ENCODE measurements at regions not wholly inside any gene's neighbourhood (a gene's known extent, or its start where the extent isn't known, plus 50 kb on each side); places are given as distances from the start of the nearest gene placed in this dataset.

DNA sequence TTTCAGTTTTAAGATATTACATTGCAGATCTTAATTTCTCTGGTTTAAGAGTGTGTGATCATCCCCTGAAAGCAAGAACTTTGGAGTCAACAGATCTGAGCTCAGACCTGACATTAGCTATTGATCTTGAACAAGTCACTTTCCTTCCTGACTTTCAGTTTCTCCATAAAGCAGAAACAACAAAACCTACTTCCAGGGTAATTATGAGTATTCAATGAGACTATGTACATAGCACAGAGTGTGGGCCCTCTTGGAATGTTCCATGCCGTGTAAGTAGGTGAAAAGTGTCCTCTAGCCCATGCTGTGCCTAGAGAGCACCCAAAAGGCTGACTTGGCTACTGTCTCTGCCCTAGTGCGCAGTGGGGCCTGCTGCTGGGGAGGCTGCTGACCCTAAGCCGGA lies 188.0 kb upstream of the RPL34 start:
- no TSS peak for BruUV-seq (replicated peaks)
- Histone ChIP-seq H2AFZ (ENCODE audit: low read length) (no peak overlapping the region), H3K4me1 (ENCODE audit: insufficient read depth, low read length) (no peaks in the 10 kb centered on the region), H3K4me2 (ENCODE audit: low read depth, low read length) (no peak overlapping the region), H3K27me3 (ENCODE audit: control insufficient read depth in 1 of 2, insufficient read depth in 2 of 2, low read length in 2 of 2) (no peaks in the 10 kb centered on the region; a peak in 1 of 5 replicates), H3K9ac (ENCODE audit: insufficient read depth, low read depth, low read length) (no peak overlapping the region), H3K9me3 (ENCODE audit: low read length) (no peaks in the 10 kb centered on the region), H3K27ac (ENCODE audit: extremely low read length, insufficient read depth, low read length) (no peak overlapping the region), H3K79me2 (ENCODE audit: insufficient read depth, low read length) (no peaks in the 10 kb centered on the region), H3K4me3 (replicated peaks in 1 of 3; ENCODE audit: insufficient read depth in 1 of 3, low read depth in 2 of 3, low read length in 3 of 3) (no peak overlapping the region), H3K36me3 (replicated peaks in 1 of 2; ENCODE audit: control insufficient read depth in 1 of 2, insufficient read depth in 2 of 2, low read length in 2 of 2) (no peaks in the 10 kb centered on the region), H4K20me1 (ENCODE audit: insufficient read depth, low read length) (no peaks in the 10 kb centered on the region)
- intact Hi-C loops (cut with micrococcal nuclease; ENCODE audit: unreplicated experiment) (no loop called here), in situ Hi-C loops (cut with HindIII; ENCODE audit: extremely low pct_ligation_motif_present, low pct_unique_long_range_greater_than_20kb) (no loop called here)
- ChIA-PET CTCF (ENCODE audit: low intra/inter-chr PET ratio, low total read pairs) (no interaction called here), POLR2A (no interaction called here)
- no peak for TF ChIP-seq HMGA1 (CRISPR knock-in tag; conservative IDR thresholded peaks at IDR 0.05)
- no peak for TF ChIP-seq MAFG (CRISPR knock-in tag; IDR thresholded peaks at IDR 0.05)
- TF ChIP-seq MATR3 (CRISPR knock-in tag; IDR thresholded peaks at IDR 0.05), result no peak
- TF ChIP-seq ZFP90 (CRISPR knock-in tag; IDR thresholded peaks at IDR 0.05; ENCODE audit: borderline replicate concordance), result no peak
- FAIRE-seq (no peak), ATAC-seq (no peak), DNase-seq (ENCODE audit: low spot score) (no peak)
- 39% methylated on average over 3 of the region's 3 CpGs for WGBS (ENCODE audit: low lambda C conversion rate)

DNA sequence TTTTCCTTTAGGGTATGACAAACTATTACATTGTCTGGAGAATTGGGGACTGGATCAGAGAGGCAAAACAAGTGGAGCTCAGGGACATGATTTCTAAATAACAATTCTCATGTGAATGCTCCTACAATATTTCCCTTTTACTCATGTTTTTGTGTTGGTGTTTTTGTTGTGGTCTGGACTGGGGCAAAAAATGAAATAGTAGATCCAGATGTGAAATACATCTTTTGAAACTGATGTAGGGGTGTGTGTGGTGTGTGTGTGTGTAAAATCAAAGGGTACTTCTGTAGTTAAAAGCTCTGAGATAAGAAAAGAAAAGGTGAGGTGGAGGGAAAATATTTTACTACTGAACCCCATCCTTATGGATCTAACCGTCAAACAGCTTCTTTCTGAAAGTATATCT lies 188.4 kb upstream of the RPL34 start:
- no peaks in the 10 kb centered on the region for H4K20me1 ChIP-seq (ENCODE audit: insufficient read depth, low read length)
- H3K4me1 ChIP-seq (ENCODE audit: insufficient read depth, low read length), result no peaks in the 10 kb centered on the region
- H3K36me3 ChIP-seq (replicated peaks in 1 of 2; ENCODE audit: control insufficient read depth in 1 of 2, insufficient read depth in 2 of 2, low read length in 2 of 2), result no peaks in the 10 kb centered on the region
- H3K4me2 ChIP-seq (ENCODE audit: low read depth, low read length), result no peak overlapping the region
- WGBS (ENCODE audit: low lambda C conversion rate), result 0% methylated on average over 1 of the region's 1 CpG
- H3K27ac ChIP-seq (ENCODE audit: extremely low read length, insufficient read depth, low read length), result no peak overlapping the region
- no peak overlapping the region for H2AFZ ChIP-seq (ENCODE audit: low read length)
- in situ Hi-C loops (cut with HindIII; ENCODE audit: extremely low pct_ligation_motif_present, low pct_unique_long_range_greater_than_20kb) (no loop called here), intact Hi-C loops (cut with micrococcal nuclease; ENCODE audit: unreplicated experiment) (no loop called here)
- ChIA-PET POLR2A (no interaction called here), CTCF (ENCODE audit: low intra/inter-chr PET ratio, low total read pairs) (no interaction called here)
- no peak overlapping the region for H3K9ac ChIP-seq (ENCODE audit: insufficient read depth, low read depth, low read length)
- FAIRE-seq, result no peak
- no TSS peak for BruUV-seq (replicated peaks)
- no peaks in the 10 kb centered on the region for H3K9me3 ChIP-seq (ENCODE audit: low read length)
- H3K79me2 ChIP-seq (ENCODE audit: insufficient read depth, low read length), result no peaks in the 10 kb centered on the region
- no peak for DNase-seq (ENCODE audit: low spot score)
- H3K27me3 ChIP-seq (ENCODE audit: control insufficient read depth in 1 of 2, insufficient read depth in 2 of 2, low read length in 2 of 2), result no peaks in the 10 kb centered on the region; a peak in 1 of 5 replicates
- TF ChIP-seq ZNF30 (CRISPR knock-in tag; IDR thresholded peaks at IDR 0.05), result no peak
- TF ChIP-seq SMYD3 (CRISPR knock-in tag; IDR thresholded peaks at IDR 0.05), result no peak
- TF ChIP-seq ZNF530 (CRISPR knock-in tag; IDR thresholded peaks at IDR 0.05; ENCODE audit: low read depth), result no peak
- no peak for TF ChIP-seq CEBPG (CRISPR knock-in tag; IDR thresholded peaks at IDR 0.05)
- no peak for TF ChIP-seq PHB2 (IDR thresholded peaks at IDR 0.05; ENCODE audit: partially characterized antibody)
- TF ChIP-seq, protein P1, sequence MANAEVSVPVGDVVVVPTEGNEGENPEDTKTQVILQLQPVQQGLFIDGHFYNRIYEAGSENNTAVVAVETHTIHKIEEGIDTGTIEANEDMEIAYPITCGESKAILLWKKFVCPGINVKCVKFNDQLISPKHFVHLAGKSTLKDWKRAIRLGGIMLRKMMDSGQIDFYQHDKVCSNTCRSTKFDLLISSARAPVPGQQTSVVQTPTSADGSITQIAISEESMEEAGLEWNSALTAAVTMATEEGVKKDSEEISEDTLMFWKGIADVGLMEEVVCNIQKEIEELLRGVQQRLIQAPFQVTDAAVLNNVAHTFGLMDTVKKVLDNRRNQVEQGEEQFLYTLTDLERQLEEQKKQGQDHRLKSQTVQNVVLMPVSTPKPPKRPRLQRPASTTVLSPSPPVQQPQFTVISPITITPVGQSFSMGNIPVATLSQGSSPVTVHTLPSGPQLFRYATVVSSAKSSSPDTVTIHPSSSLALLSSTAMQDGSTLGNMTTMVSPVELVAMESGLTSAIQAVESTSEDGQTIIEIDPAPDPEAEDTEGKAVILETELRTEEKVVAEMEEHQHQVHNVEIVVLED (CRISPR knock-in tag; IDR thresholded peaks at IDR 0.05; ENCODE audit: borderline replicate concordance), result no peak
- TF ChIP-seq, protein P2, sequence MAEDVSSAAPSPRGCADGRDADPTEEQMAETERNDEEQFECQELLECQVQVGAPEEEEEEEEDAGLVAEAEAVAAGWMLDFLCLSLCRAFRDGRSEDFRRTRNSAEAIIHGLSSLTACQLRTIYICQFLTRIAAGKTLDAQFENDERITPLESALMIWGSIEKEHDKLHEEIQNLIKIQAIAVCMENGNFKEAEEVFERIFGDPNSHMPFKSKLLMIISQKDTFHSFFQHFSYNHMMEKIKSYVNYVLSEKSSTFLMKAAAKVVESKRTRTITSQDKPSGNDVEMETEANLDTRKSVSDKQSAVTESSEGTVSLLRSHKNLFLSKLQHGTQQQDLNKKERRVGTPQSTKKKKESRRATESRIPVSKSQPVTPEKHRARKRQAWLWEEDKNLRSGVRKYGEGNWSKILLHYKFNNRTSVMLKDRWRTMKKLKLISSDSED (CRISPR knock-in tag; IDR thresholded peaks at IDR 0.05), result no peak
- no peak for TF ChIP-seq ARNTL (CRISPR knock-in tag; IDR thresholded peaks at IDR 0.05)
- TF ChIP-seq ZNF180 (CRISPR knock-in tag; IDR thresholded peaks at IDR 0.05; ENCODE audit: borderline replicate concordance, low read depth), result no peak
- no peak for ATAC-seq
- H3K4me3 ChIP-seq (replicated peaks in 1 of 3; ENCODE audit: insufficient read depth in 1 of 3, low read depth in 2 of 3, low read length in 3 of 3), result no peak overlapping the region
